A673 (cell line): ENCODE measurements at regions not wholly inside any gene's neighbourhood (a gene's known extent, or its start where the extent isn't known, plus 50 kb on each side); places are given as distances from the start of the nearest gene placed in this dataset.

Source experiments
- EZH2 ChIP-seq: fragments of 200-600 bp; sonication (generic); IDR thresholded peaks from 2 replicates; pipeline ENCODE4 v1.6.1; 2017; ENCODE audit warnings: borderline replicate concordance, low read depth, mild to moderate bottlenecking, mixed read lengths, antibody characterized with exemption, low read length; ENCODE audit not compliant: poor library complexity, severe bottlenecking
- TF ChIP-seq, protein P1 (sequence below): fragments of 300-800, 200-600 bp; sonication (generic); conservative IDR thresholded peaks from 2 replicates; pipeline ENCODE4 v1.5.1; 2017; ENCODE audit warnings: low read depth, mild to moderate bottlenecking, antibody characterized with exemption, low read length, moderate library complexity, mixed read lengths

DNA sequence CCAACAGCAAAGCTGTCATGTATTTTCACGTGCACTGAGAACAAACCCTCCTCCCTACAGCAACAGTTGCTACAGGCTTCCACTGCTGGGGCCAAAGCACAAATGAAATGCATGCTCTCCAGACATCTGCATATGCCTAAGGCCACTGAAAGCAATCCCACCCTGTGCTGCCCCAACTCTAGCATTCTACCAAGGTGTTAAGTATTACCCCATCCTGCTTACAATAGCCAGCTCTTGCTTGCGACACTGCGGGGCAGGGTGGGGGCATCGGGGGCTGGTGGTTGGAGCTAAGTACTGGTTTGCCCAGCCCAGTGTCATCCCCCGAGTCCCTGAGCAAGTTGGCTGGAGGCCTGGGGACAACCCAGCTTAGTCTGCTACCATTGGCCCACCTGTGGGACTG is 742.5 kb downstream of the TDRD15 start:
- TF ChIP-seq, protein P1, sequence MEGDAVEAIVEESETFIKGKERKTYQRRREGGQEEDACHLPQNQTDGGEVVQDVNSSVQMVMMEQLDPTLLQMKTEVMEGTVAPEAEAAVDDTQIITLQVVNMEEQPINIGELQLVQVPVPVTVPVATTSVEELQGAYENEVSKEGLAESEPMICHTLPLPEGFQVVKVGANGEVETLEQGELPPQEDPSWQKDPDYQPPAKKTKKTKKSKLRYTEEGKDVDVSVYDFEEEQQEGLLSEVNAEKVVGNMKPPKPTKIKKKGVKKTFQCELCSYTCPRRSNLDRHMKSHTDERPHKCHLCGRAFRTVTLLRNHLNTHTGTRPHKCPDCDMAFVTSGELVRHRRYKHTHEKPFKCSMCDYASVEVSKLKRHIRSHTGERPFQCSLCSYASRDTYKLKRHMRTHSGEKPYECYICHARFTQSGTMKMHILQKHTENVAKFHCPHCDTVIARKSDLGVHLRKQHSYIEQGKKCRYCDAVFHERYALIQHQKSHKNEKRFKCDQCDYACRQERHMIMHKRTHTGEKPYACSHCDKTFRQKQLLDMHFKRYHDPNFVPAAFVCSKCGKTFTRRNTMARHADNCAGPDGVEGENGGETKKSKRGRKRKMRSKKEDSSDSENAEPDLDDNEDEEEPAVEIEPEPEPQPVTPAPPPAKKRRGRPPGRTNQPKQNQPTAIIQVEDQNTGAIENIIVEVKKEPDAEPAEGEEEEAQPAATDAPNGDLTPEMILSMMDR, result no peak
- TF ChIP-seq EZH2, result no peak
